SK-N-SH (cell line): ENCODE measurements at regions not wholly inside any gene's neighbourhood (a gene's known extent, or its start where the extent isn't known, plus 50 kb on each side); places are given as distances from the start of the nearest gene placed in this dataset.

Source experiments
- CTCF ChIA-PET: fragments of 300-600, 350-600 bp; formaldehyde crosslinking; extraction: SDS; loops from one replicate; lab custom pipeline; 2021; lab: Yijun Ruan, JAX
- POLR2A ChIA-PET: fragments of 350-600 bp; sonication (Branson Sonifier 250); formaldehyde crosslinking; extraction: SDS; loops from one replicate; lab custom pipeline; 2020; ENCODE audit warnings: antibody characterized with exemption, inconsistent platforms; lab: Yijun Ruan, JAX
- DNase-seq: peaks from one replicate; pipeline ENCODE4 v3.0.0; 2012
- H2AFZ ChIP-seq: fragments of 200-600 bp; sonication (generic); 2 replicates; pipeline ENCODE4 v1.8.1; 2016; ENCODE audit warnings: antibody characterized with exemption, mild to moderate bottlenecking, low read depth
- H3F3A ChIP-seq: fragments of 200-600 bp; sonication (generic); replicated peaks from 2 replicates; pipeline ENCODE3; 2016; ENCODE audit warnings: antibody characterized with exemption, mild to moderate bottlenecking; ENCODE audit not compliant: insufficient read depth
- H3K27ac ChIP-seq, 2 experiments: fragments of 200-500 bp in 1 of 2; fragments of 200-600 bp in 1 of 2; sonication (Bioruptor generic) in 1 of 2; sonication (generic), shearing (Covaris generic) in 1 of 2; 2 replicates each; pipeline versions ENCODE4 v1.5.1 to v1.6.1; 2014 to 2016; ENCODE audit warnings: low read depth in 2 of 2, inconsistent platforms in 1 of 2, low read length in 1 of 2, mild to moderate bottlenecking in 1 of 2, mixed read lengths in 1 of 2
- H3K27me3 ChIP-seq: fragments of 200-600 bp; sonication (generic), shearing (Covaris generic); 2 replicates; pipeline ENCODE4 v1.6.1; 2016; ENCODE audit warnings: mixed run types; ENCODE audit not compliant: insufficient read depth
- H3K36me3 ChIP-seq, 2 experiments: fragments of 200-500 bp in 1 of 2; fragments of 200-600 bp in 1 of 2; sonication (Bioruptor generic) in 1 of 2; sonication (generic) in 1 of 2; replicated peaks in 1 of 2; 2 replicates each; pipeline versions ENCODE3 to v1.5.1; 2014 to 2016; ENCODE audit warnings: low read length in 1 of 2, mild to moderate bottlenecking in 1 of 2; ENCODE audit not compliant: insufficient read depth in 2 of 2, control insufficient read depth in 1 of 2
- H3K4me1 ChIP-seq, 2 experiments: fragments of 200-500 bp in 1 of 2; fragments of 200-600 bp in 1 of 2; sonication (Bioruptor generic) in 1 of 2; sonication (generic), shearing (Covaris generic) in 1 of 2; 2 replicates each; pipeline versions ENCODE4 v1.5.1 to v1.6.1; 2014 to 2016; ENCODE audit warnings: low read depth in 1 of 2, low read length in 1 of 2, mixed run types in 1 of 2; ENCODE audit not compliant: insufficient read depth in 2 of 2, control insufficient read depth in 1 of 2
- H3K4me2 ChIP-seq: fragments of 200-600 bp; sonication (generic), shearing (Covaris generic); 2 replicates; pipeline ENCODE4 v1.6.1; 2017; ENCODE audit warnings: mixed run types
- H3K4me3 ChIP-seq, 2 experiments: fragments of 200-500 bp in 1 of 2; fragments of 200-600 bp in 1 of 2; sonication (Bioruptor generic) in 1 of 2; sonication (generic), shearing (Covaris generic) in 1 of 2; 2 replicates each; pipeline versions ENCODE4 v1.5.1 to v1.8.1; 2014 to 2016; ENCODE audit warnings: low read depth in 2 of 2, inconsistent platforms in 1 of 2, low read length in 1 of 2, mild to moderate bottlenecking in 1 of 2, mixed read lengths in 1 of 2, moderate library complexity in 1 of 2
- H3K79me2 ChIP-seq: fragments of 200-600 bp; sonication (generic); 2 replicates; pipeline ENCODE4 v1.8.1; 2017; ENCODE audit warnings: mild to moderate bottlenecking; ENCODE audit not compliant: insufficient read depth
- H3K9ac ChIP-seq: fragments of 200-600 bp; sonication (generic); 2 replicates; pipeline ENCODE4 v1.6.1; 2017; ENCODE audit warnings: mixed run types
- H3K9me2 ChIP-seq: fragments of 200-600 bp; sonication (generic); 2 replicates; pipeline ENCODE4 v1.6.1; 2017; ENCODE audit warnings: mixed run types
- H3K9me3 ChIP-seq: fragments of 200-600 bp; sonication (generic); 2 replicates; pipeline ENCODE4 v1.6.1; 2017; ENCODE audit warnings: mixed run types, mild to moderate bottlenecking, moderate library complexity
- H4K20me1 ChIP-seq: fragments of 200-600 bp; sonication (generic); 2 replicates; pipeline ENCODE4 v1.6.1; 2017; ENCODE audit warnings: mild to moderate bottlenecking, mixed run types; ENCODE audit not compliant: insufficient read depth
- EP300 ChIP-seq, 2 experiments: IDR thresholded peaks; 2 replicates each; pipeline versions ENCODE4 v1.4.0 to v1.6.1; 2012; ENCODE audit warnings: borderline replicate concordance in 1 of 2, low read depth in 1 of 2, low read length in 1 of 2
- EZH2phosphoT487 ChIP-seq: fragments of 200-600 bp; sonication (generic); IDR thresholded peaks from 2 replicates; pipeline ENCODE4 v1.6.1; 2017; ENCODE audit warnings: low read depth, mixed run types, mild to moderate bottlenecking, antibody characterized with exemption, moderate library complexity, borderline replicate concordance
- FOSL2 ChIP-seq: IDR thresholded peaks from 2 replicates; pipeline ENCODE4 v1.4.0; 2012; ENCODE audit warnings: low read depth, mild to moderate bottlenecking, moderate library complexity, borderline replicate concordance
- FOXJ3 ChIP-seq: sonication (generic); formaldehyde crosslinking; IDR thresholded peaks from 2 replicates; pipeline ENCODE4 v1.5.1; 2020; ENCODE audit warnings: mild to moderate bottlenecking, missing genetic modification reagents
- FOXM1 ChIP-seq: IDR thresholded peaks from 2 replicates; pipeline ENCODE4 v1.4.0; 2012; ENCODE audit warnings: low read depth, mild to moderate bottlenecking
- GABPA ChIP-seq: IDR thresholded peaks from 2 replicates; pipeline ENCODE4 v1.4.0; 2012; ENCODE audit warnings: low read depth, mild to moderate bottlenecking
- GATA2 ChIP-seq: sonication (generic); formaldehyde crosslinking; IDR thresholded peaks from 2 replicates; pipeline ENCODE4 v1.5.0; 2020; ENCODE audit warnings: mild to moderate bottlenecking, missing genetic modification reagents
- MEF2A ChIP-seq: IDR thresholded peaks from 2 replicates; pipeline ENCODE4 v1.4.0; 2012; ENCODE audit warnings: low read depth, borderline replicate concordance
- MXI1 ChIP-seq: IDR thresholded peaks from 2 replicates; pipeline ENCODE4 v1.6.1; 2012; ENCODE audit warnings: mild to moderate bottlenecking, low read depth, low read length, improper control_type of control experiment
- NRF1 ChIP-seq: IDR thresholded peaks from 2 replicates; pipeline ENCODE4 v1.6.1; 2012; ENCODE audit warnings: low read depth, mild to moderate bottlenecking, low read length
- RXRA ChIP-seq: IDR thresholded peaks from 2 replicates; pipeline ENCODE4 v1.4.0; 2012; ENCODE audit warnings: low read depth, mild to moderate bottlenecking, borderline replicate concordance
- SIN3A ChIP-seq: IDR thresholded peaks from 2 replicates; pipeline ENCODE4 v1.6.1; 2012; ENCODE audit warnings: low read depth, mild to moderate bottlenecking, low read length, moderate library complexity, borderline replicate concordance
- TAF1 ChIP-seq: IDR thresholded peaks from 2 replicates; pipeline ENCODE4 v1.6.1; 2012; ENCODE audit warnings: low read depth, mild to moderate bottlenecking, low read length, moderate library complexity, borderline replicate concordance
- TCF12 ChIP-seq: IDR thresholded peaks from 2 replicates; pipeline ENCODE4 v1.4.0; 2012
- TEAD4 ChIP-seq: IDR thresholded peaks from 2 replicates; pipeline ENCODE4 v1.4.0; 2012; ENCODE audit warnings: mild to moderate bottlenecking, borderline replicate concordance; ENCODE audit not compliant: insufficient read depth
- YY1 ChIP-seq: IDR thresholded peaks from 2 replicates; pipeline ENCODE4 v1.4.0; 2012; ENCODE audit warnings: low read depth, mild to moderate bottlenecking
- WGBS: methylation state at CpG from one replicate; pipeline ENCODE4 v1.1.6; 2017; ENCODE audit warnings: low lambda C conversion rate; 5-methylcytosine and 5-hydroxymethylcytosine counted together
- TF ChIP-seq, protein P1 (sequence below): fragments of 150-350 bp; IDR thresholded peaks from 2 replicates; pipeline ENCODE4 v1.6.1; 2017; ENCODE audit warnings: antibody characterized with exemption, low read length, low read depth, borderline replicate concordance
- TF ChIP-seq, protein P2 (sequence below): IDR thresholded peaks from 2 replicates; pipeline ENCODE4 v1.4.0; 2012; ENCODE audit warnings: low read depth
- TF ChIP-seq, protein P3 (sequence below): IDR thresholded peaks from 2 replicates; pipeline ENCODE4 v1.4.0; 2012; ENCODE audit warnings: low read depth, borderline replicate concordance
- TF ChIP-seq, protein P4 (sequence below): IDR thresholded peaks from 2 replicates; pipeline ENCODE4 v1.6.1; 2012; ENCODE audit warnings: mild to moderate bottlenecking, low read depth, low read length, moderate library complexity

DNA sequence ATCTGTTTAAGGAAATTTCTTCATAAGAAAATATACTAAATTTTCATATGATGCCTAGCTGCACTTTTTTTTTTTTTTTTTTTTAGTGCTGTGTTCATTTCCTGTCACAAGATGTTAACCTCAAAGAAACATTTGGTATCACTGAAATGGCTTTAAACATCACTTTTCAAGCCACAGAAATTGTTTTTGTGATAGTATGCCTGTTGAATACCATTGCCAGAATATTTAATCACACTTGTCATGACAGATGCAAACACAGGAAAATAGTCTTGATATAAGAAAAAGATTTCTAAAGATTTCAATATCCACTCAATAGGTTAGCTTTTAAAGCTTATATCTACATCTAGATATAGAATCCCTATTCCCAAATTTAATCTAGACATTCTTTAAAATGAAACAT, 608.5 kb upstream of the AGTR1 start:
- DNase-seq = no peak
- Histone ChIP-seq H3K4me1 (peaks cover 0 to 14% of the 10 kb centered on the region in 2 experiments; a peak in 2 of 4 replicates), H3K4me2 (no peak overlapping the region), H3K9me3 (no peaks in the 10 kb centered on the region), H3K36me3 (no peaks in the 10 kb centered on the region), H3K9ac (no peak overlapping the region), H3K4me3 (no peak overlapping the region), H2AFZ (no peak overlapping the region), H3K9me2 (no peaks in the 10 kb centered on the region), H3K79me2 (no peaks in the 10 kb centered on the region), H3F3A (no peaks in the 10 kb centered on the region), H3K27me3 (no peaks in the 10 kb centered on the region), H4K20me1 (no peaks in the 10 kb centered on the region), H3K27ac (peak overlapping the region in 1 of 2 experiments; percentile 69; a peak in 1 of 4 replicates)
- ChIA-PET POLR2A (no interaction called here), CTCF (interaction anchor here (5.9 kb wide), 1 partner anchor 12 kb away, joined by 35 read pairs; no protein-coding TSS in a partner anchor)
- TF ChIP-seq FOXJ3 (0 out of 2 replicates have a peak, but pooled peaks have one; percentile 30), FOXM1 (no peak), SIN3A (no peak), TCF12 (peak; percentile 40), GATA2 (peak; percentile 68; the same call in 1 of the 2 replicates), EP300 (IDR thresholded peaks at IDR 0.05; ENCODE audit: borderline replicate concordance in 1 of 2, low read depth in 1 of 2, low read length in 1 of 2) (peak; percentile 14 to 62; a peak in 2 of 4 replicates)

DNA sequence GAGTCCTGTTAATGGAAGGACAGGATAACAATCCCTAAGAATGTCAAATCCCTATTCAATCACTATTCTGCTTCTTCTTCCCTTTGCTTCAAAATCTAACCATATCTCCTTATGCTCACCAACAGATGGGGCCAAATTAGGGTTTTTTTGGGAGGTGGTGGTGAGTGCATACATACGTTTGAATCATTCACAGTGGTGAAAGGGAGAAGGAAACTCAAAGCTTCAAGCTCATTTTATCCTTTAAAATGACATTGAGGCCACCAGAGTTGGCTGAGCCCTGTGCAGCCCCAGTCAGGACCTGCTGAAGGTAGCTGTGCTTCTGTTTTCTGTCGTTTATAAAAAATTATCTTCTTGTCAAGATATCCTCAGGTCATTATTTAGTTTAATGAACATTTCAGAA, 607.5 kb upstream of the AGTR1 start:
- no peaks in the 10 kb centered on the region for H3F3A ChIP-seq
- 32% methylated on average over 2 of the region's 2 CpGs for WGBS

More for the DNA sequence above, 607.5 kb upstream of the AGTR1 start:
- Histone ChIP-seq H3K36me3 (no peaks in the 10 kb centered on the region), H4K20me1 (no peaks in the 10 kb centered on the region), H3K4me1 (peaks cover 0 to 14% of the 10 kb centered on the region in 2 experiments; a peak in 2 of 4 replicates), H3K27me3 (no peaks in the 10 kb centered on the region), H3K4me3 (no peak overlapping the region), H3K79me2 (no peaks in the 10 kb centered on the region), H2AFZ (no peak overlapping the region), H3K27ac (peak overlapping the region in 1 of 2 experiments; percentile 69; a peak in 2 of 4 replicates), H3K9ac (no peak overlapping the region), H3K9me2 (0 out of 2 replicates have a peak, but pooled peaks cover 4% of the 10 kb centered on the region), H3K9me3 (no peaks in the 10 kb centered on the region), H3K4me2 (no peak overlapping the region)
- DNase-seq = no peak
- ChIA-PET POLR2A (no interaction called here), CTCF (interaction anchor here (5.9 kb wide), 1 partner anchor 13 kb away, joined by 35 read pairs; no protein-coding TSS in a partner anchor)
- TF ChIP-seq, protein P1, sequence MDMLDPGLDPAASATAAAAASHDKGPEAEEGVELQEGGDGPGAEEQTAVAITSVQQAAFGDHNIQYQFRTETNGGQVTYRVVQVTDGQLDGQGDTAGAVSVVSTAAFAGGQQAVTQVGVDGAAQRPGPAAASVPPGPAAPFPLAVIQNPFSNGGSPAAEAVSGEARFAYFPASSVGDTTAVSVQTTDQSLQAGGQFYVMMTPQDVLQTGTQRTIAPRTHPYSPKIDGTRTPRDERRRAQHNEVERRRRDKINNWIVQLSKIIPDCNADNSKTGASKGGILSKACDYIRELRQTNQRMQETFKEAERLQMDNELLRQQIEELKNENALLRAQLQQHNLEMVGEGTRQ = no peak
- TF ChIP-seq TCF12 = no peak
- TF ChIP-seq TAF1 = no peak
- no peak for TF ChIP-seq FOSL2
- no peak for TF ChIP-seq RXRA
- TF ChIP-seq MXI1 = no peak
- TF ChIP-seq MEF2A = no peak
- TF ChIP-seq, protein P2, sequence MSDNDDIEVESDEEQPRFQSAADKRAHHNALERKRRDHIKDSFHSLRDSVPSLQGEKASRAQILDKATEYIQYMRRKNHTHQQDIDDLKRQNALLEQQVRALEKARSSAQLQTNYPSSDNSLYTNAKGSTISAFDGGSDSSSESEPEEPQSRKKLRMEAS = no peak
- TF ChIP-seq NRF1 = no peak
- TF ChIP-seq, protein P3, sequence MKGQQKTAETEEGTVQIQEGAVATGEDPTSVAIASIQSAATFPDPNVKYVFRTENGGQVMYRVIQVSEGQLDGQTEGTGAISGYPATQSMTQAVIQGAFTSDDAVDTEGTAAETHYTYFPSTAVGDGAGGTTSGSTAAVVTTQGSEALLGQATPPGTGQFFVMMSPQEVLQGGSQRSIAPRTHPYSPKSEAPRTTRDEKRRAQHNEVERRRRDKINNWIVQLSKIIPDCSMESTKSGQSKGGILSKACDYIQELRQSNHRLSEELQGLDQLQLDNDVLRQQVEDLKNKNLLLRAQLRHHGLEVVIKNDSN = no peak
- no peak for TF ChIP-seq YY1
- no peak for TF ChIP-seq GABPA
- TF ChIP-seq, protein P4, sequence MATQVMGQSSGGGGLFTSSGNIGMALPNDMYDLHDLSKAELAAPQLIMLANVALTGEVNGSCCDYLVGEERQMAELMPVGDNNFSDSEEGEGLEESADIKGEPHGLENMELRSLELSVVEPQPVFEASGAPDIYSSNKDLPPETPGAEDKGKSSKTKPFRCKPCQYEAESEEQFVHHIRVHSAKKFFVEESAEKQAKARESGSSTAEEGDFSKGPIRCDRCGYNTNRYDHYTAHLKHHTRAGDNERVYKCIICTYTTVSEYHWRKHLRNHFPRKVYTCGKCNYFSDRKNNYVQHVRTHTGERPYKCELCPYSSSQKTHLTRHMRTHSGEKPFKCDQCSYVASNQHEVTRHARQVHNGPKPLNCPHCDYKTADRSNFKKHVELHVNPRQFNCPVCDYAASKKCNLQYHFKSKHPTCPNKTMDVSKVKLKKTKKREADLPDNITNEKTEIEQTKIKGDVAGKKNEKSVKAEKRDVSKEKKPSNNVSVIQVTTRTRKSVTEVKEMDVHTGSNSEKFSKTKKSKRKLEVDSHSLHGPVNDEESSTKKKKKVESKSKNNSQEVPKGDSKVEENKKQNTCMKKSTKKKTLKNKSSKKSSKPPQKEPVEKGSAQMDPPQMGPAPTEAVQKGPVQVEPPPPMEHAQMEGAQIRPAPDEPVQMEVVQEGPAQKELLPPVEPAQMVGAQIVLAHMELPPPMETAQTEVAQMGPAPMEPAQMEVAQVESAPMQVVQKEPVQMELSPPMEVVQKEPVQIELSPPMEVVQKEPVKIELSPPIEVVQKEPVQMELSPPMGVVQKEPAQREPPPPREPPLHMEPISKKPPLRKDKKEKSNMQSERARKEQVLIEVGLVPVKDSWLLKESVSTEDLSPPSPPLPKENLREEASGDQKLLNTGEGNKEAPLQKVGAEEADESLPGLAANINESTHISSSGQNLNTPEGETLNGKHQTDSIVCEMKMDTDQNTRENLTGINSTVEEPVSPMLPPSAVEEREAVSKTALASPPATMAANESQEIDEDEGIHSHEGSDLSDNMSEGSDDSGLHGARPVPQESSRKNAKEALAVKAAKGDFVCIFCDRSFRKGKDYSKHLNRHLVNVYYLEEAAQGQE = no peak
- TF ChIP-seq EZH2phosphoT487 = no peak
- TF ChIP-seq TEAD4 = no peak
